Type B pancreatic cell (in vitro differentiated cells): ENCODE measurements at regions not wholly inside any gene's neighbourhood (a gene's known extent, or its start where the extent isn't known, plus 50 kb on each side); places are given as distances from the start of the nearest gene placed in this dataset.

Source experiments
- DNase-seq: peaks from one replicate; pipeline ENCODE4 v3.0.0; 2021; ENCODE audit warnings: mixed read lengths; ENCODE audit not compliant: unreplicated experiment; ENCODE audit errors: extremely low spot score
- H3K27ac Mint-ChIP-seq: 2 replicates; pipeline ENCODE4 v1.8.0; 2021; ENCODE audit warnings: mild to moderate bottlenecking, mixed read lengths
- H3K27me3 Mint-ChIP-seq: 2 replicates; pipeline ENCODE4 v1.8.0; 2021; ENCODE audit warnings: mixed read lengths
- H3K36me3 Mint-ChIP-seq: 2 replicates; pipeline ENCODE4 v1.8.0; 2021; ENCODE audit warnings: mixed read lengths
- H3K4me1 Mint-ChIP-seq: one replicate; pipeline ENCODE4 v1.8.0; 2021; ENCODE audit warnings: mixed read lengths; ENCODE audit not compliant: unreplicated experiment
- H3K4me3 Mint-ChIP-seq: 2 replicates; pipeline ENCODE4 v1.8.0; 2021; ENCODE audit warnings: mild to moderate bottlenecking, mixed read lengths
- H3K9me3 Mint-ChIP-seq: 2 replicates; pipeline ENCODE4 v1.8.0; 2021; ENCODE audit warnings: mixed read lengths
- CTCF ChIP-seq: fragments of 200-600 bp; sonication (generic); conservative IDR thresholded peaks from 2 replicates; pipeline ENCODE4 v1.5.0; 2021; ENCODE audit warnings: antibody characterized with exemption, mild to moderate bottlenecking

- peaks cover 30% of the 10 kb centered on the region for H3K4me1 Mint-ChIP-seq
- H3K4me3 Mint-ChIP-seq: no peak overlapping the region
- no peaks in the 10 kb centered on the region for H3K36me3 Mint-ChIP-seq
- H3K9me3 Mint-ChIP-seq: peaks cover 6% of the 10 kb centered on the region
- peaks cover 7% of the 10 kb centered on the region for H3K27me3 Mint-ChIP-seq
- TF ChIP-seq CTCF: no peak
- DNase-seq: peak; percentile 55
- no peak overlapping the region for H3K27ac Mint-ChIP-seq
Measured at GRCh38 chr2:239883326-239884050, 141.7 kb downstream of the NDUFA10 start.

GRCh38 chr2:239882781-239883180, 142.4 kb downstream of the NDUFA10 start:
- Mint-ChIP-seq H3K4me1 (peaks cover 35% of the 10 kb centered on the region), H3K27me3 (peaks cover 10% of the 10 kb centered on the region), H3K36me3 (no peaks in the 10 kb centered on the region), H3K4me3 (no peak overlapping the region), H3K9me3 (peaks cover 6% of the 10 kb centered on the region), H3K27ac (no peak overlapping the region)
- TF ChIP-seq CTCF: no peak
- peak; percentile 40 for DNase-seq

GRCh38 chr2:239882331-239882732, 142.8 kb downstream of the NDUFA10 start:
- H3K4me1 Mint-ChIP-seq: peaks cover 38% of the 10 kb centered on the region
- peaks cover 6% of the 10 kb centered on the region for H3K9me3 Mint-ChIP-seq
- peak; percentile 71 for DNase-seq
- H3K4me3 Mint-ChIP-seq: peak overlapping the region; percentile 35
- no peaks in the 10 kb centered on the region for H3K36me3 Mint-ChIP-seq
- H3K27me3 Mint-ChIP-seq: peaks cover 11% of the 10 kb centered on the region
- peak; percentile 80 for TF ChIP-seq CTCF
- H3K27ac Mint-ChIP-seq: no peak overlapping the region

GRCh38 chr2:239881561-239882320, 143.4 kb downstream of the NDUFA10 start:
- Mint-ChIP-seq H3K9me3 (peaks cover 6% of the 10 kb centered on the region), H3K27ac (no peak overlapping the region), H3K4me1 (peaks cover 43% of the 10 kb centered on the region), H3K4me3 (peak overlapping the region; percentile 35), H3K36me3 (no peaks in the 10 kb centered on the region), H3K27me3 (peaks cover 15% of the 10 kb centered on the region)
- TF ChIP-seq CTCF: no peak
- peak; percentile 62 for DNase-seq

- TF ChIP-seq CTCF: no peak
- peak; percentile 55 for DNase-seq
- Mint-ChIP-seq H3K9me3 (peaks cover 6% of the 10 kb centered on the region), H3K27me3 (peaks cover 19% of the 10 kb centered on the region), H3K27ac (no peak overlapping the region), H3K36me3 (no peaks in the 10 kb centered on the region), H3K4me1 (peaks cover 43% of the 10 kb centered on the region), H3K4me3 (no peak overlapping the region)
Measured at GRCh38 chr2:239881031-239881471, 144.1 kb downstream of the NDUFA10 start.
